Common myeloid progenitor, CD34-positive (primary cell): ENCODE measurements at regions not wholly inside any gene's neighbourhood (a gene's known extent, or its start where the extent isn't known, plus 50 kb on each side); places are given as distances from the start of the nearest gene placed in this dataset.
A peak's percentile ranks its signal among the peaks of the same experiment; 100 is the strongest.

Experiments used
- CTCF ChIA-PET: fragments of 350-600 bp; sonication (Branson Sonifier 250); formaldehyde crosslinking; loops from one replicate; lab custom pipeline; 2021; ENCODE audit warnings: antibody characterized with exemption; lab: Charles Lee
- POLR2A ChIA-PET: fragments of 350-600 bp; sonication (Branson Sonifier 250); formaldehyde crosslinking; loops from one replicate; lab custom pipeline; 2021; ENCODE audit warnings: antibody characterized with exemption; lab: Charles Lee
- DNase-seq, 3 donors: peaks; one replicate each; pipeline versions ENCODE4 v3.0.0 to v3.0.0-alpha.2; 2013
- H3K27ac ChIP-seq, 2 experiments: 1 replicate in 1 of 2; 2 replicates in 1 of 2; pipeline ENCODE4 v1.7.0; 2013; ENCODE audit warnings: inconsistent platforms in 2 of 2, low read length in 2 of 2, mild to moderate bottlenecking in 2 of 2, low read depth in 1 of 2, moderate library complexity in 1 of 2; ENCODE audit not compliant: severe bottlenecking in 2 of 2, insufficient read depth in 1 of 2, poor library complexity in 1 of 2
- H3K27me3 ChIP-seq, 5 experiments: replicated peaks in 2 of 5; 1 replicate in 3 of 5; 2 replicates in 2 of 5; pipeline versions ENCODE4 v1.6.1 to v1.7.0; 2013; ENCODE audit warnings: low read length in 4 of 5, mild to moderate bottlenecking in 2 of 5, moderate library complexity in 2 of 5, inconsistent platforms in 1 of 5; ENCODE audit not compliant: insufficient read depth in 5 of 5, control insufficient read depth in 4 of 5
- H3K36me3 ChIP-seq, 4 experiments: 1 replicate in 2 of 4; 2 replicates in 2 of 4; pipeline versions ENCODE4 v1.6.1 to v1.7.0; 2013; ENCODE audit warnings: low read length in 3 of 4, control low read depth in 1 of 4, mild to moderate bottlenecking in 1 of 4; ENCODE audit not compliant: control insufficient read depth in 4 of 4, insufficient read depth in 4 of 4
- H3K4me1 ChIP-seq, 4 experiments: 1 replicate in 3 of 4; 2 replicates in 1 of 4; pipeline versions ENCODE4 v1.6.1 to v1.7.1; 2013; ENCODE audit warnings: low read length in 3 of 4, mild to moderate bottlenecking in 3 of 4, control low read depth in 1 of 4, inconsistent platforms in 1 of 4, moderate library complexity in 1 of 4; ENCODE audit not compliant: control insufficient read depth in 4 of 4, insufficient read depth in 4 of 4; ENCODE audit errors: control extremely low read depth in 1 of 4
- H3K4me3 ChIP-seq, 7 experiments: 1 replicate in 4 of 7; 2 replicates in 3 of 7; pipeline versions ENCODE4 v1.5.1 to v1.7.0; 2013; ENCODE audit warnings: mild to moderate bottlenecking in 7 of 7, low read length in 6 of 7, moderate library complexity in 6 of 7, inconsistent platforms in 2 of 7, low read depth in 2 of 7, control low read depth in 1 of 7; ENCODE audit not compliant: insufficient read depth in 4 of 7, control insufficient read depth in 1 of 7; ENCODE audit errors: extremely low read depth in 1 of 7
- H3K9me3 ChIP-seq, 5 experiments: 1 replicate in 4 of 5; 2 replicates in 1 of 5; pipeline versions ENCODE4 v1.6.1 to v1.7.1; 2013; ENCODE audit warnings: low read length in 4 of 5, mild to moderate bottlenecking in 2 of 5, inconsistent platforms in 1 of 5, low read depth in 1 of 5, moderate library complexity in 1 of 5; ENCODE audit not compliant: control insufficient read depth in 4 of 5, insufficient read depth in 2 of 5; ENCODE audit errors: control extremely low read depth in 1 of 5
- WGBS: methylation state at CpG from one replicate; pipeline ENCODE4 v1.1.5; 2013; ENCODE audit not compliant: insufficient coverage; 5-methylcytosine and 5-hydroxymethylcytosine counted together

DNA sequence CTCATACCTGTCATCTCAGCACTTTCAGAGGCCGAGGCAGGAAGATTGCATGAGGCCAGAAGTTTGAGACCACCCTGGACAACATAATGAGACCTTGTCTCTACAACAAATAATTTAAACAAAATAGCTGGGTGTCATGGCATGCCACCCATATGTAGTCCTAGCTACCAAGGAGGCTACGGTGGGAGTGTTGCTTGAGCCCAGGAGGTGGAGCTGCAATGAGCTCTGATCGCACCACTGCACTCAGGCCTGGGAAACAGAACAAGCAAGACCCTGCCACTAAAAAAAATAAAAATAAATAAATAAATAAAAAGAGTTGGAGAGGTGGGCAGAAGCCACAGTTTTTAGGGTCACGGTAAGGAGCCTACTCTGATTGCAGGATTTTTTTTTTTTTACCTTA lies 136.0 kb downstream of the TANC2 start:
- Histone ChIP-seq H3K9me3 (no peaks in the 10 kb centered on the region), H3K4me3 (no peak overlapping the region), H3K27me3 (no peaks in the 10 kb centered on the region), H3K4me1 (no peaks in the 10 kb centered on the region), H3K27ac (no peak overlapping the region), H3K36me3 (no peaks in the 10 kb centered on the region)
- 100% methylated on average over 1 of the region's 4 CpGs for WGBS
- DNase-seq: no peak
- ChIA-PET CTCF (interaction anchor here (1.2 to 1.3 kb wide), 2 partner anchors 11 to 13 kb away, joined by 3 to 4 read pairs; no protein-coding TSS in a partner anchor), POLR2A (no interaction called here)

DNA sequence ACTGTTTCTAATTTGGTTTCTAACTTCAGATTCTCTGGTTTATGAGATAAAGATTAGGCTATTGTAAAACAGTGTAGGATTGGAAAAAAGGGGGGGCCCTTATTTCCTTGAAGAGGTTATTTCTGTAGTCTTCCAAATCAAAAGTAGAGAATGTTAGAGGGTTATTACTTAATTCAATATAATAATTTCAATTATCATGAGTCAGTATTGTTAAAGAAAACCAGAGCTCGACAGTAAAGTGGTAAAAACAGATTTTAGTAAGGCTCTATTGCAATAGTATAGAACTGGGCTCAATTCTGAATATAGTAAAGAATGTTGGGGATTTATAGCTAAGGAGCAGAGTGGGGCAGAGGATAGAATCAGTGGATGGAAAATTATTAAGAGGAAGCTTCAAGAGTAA lies 140.0 kb downstream of the TANC2 start:
- ChIA-PET CTCF (interaction anchor here (0.6 kb wide), 1 partner anchor 486 kb away, joined by 3 read pairs; no protein-coding TSS in a partner anchor), POLR2A (no interaction called here)
- no CpG with 5 or more reads among the region's 1 CpG for WGBS
- H3K27ac ChIP-seq: no peak overlapping the region
- DNase-seq: no peak
- no peaks in the 10 kb centered on the region for H3K4me1 ChIP-seq
- H3K4me3 ChIP-seq: no peak overlapping the region
- no peaks in the 10 kb centered on the region for H3K36me3 ChIP-seq
- H3K9me3 ChIP-seq: no peaks in the 10 kb centered on the region
- no peaks in the 10 kb centered on the region for H3K27me3 ChIP-seq

DNA sequence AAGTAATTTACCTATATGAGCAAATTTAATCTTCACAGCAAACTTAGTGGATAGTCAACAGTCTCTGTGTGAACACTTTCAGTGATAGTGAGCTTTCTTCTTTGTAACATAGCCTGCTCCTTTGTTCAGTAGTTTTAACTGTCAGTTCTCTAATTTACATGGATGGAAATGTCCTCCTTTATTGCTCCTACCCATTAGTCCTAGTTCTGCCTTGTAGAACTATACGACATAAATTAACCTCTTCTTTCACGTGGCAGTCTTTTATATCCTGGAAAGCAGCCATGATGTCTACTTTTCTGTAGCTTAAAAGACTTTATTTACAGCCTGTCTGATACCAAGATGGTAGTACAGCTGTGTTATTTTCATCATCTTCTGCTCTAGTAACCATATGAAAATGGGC lies 143.6 kb downstream of the TANC2 start:
- ChIA-PET POLR2A (no interaction called here), CTCF (no interaction called here)
- Histone ChIP-seq H3K36me3 (no peaks in the 10 kb centered on the region), H3K27me3 (no peaks in the 10 kb centered on the region), H3K4me3 (no peak overlapping the region), H3K9me3 (no peaks in the 10 kb centered on the region), H3K27ac (no peak overlapping the region), H3K4me1 (no peaks in the 10 kb centered on the region)
- DNase-seq: no peak
- WGBS: 100% methylated on average over 2 of the region's 2 CpGs

DNA sequence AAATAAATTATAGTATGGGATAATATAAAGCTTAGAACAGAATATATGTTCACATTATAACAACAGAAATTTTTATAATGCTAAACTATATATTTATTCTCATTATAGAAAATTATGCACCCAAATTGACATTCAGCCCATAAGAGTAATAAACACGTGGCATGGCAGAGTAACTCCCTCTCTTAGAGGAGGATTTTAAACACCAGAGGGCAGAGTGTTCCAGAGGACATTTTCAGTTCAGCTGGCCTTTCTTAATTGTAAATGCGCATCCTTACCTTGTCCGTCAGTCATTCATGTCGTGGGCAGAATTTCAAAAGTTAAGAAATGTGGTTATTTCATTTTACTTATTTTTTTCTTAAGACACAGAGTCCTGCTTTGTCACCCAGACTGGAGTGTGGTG lies 147.1 kb downstream of the TANC2 start:
- DNase-seq: peak in 2 of 3 donors; percentile 34 to 35
- Histone ChIP-seq H3K27ac (no peak overlapping the region), H3K9me3 (no peaks in the 10 kb centered on the region), H3K4me3 (no peak overlapping the region), H3K4me1 (no peaks in the 10 kb centered on the region), H3K27me3 (no peaks in the 10 kb centered on the region), H3K36me3 (no peaks in the 10 kb centered on the region)
- POLR2A ChIA-PET: no interaction called here
- CTCF ChIA-PET: interaction anchor here (0.9 to 3.1 kb wide), 5 partner anchors 9 to 294 kb away, joined by 3 to 11 read pairs (median 4); no protein-coding TSS in a partner anchor
- 92% methylated on average over 2 of the region's 4 CpGs for WGBS

DNA sequence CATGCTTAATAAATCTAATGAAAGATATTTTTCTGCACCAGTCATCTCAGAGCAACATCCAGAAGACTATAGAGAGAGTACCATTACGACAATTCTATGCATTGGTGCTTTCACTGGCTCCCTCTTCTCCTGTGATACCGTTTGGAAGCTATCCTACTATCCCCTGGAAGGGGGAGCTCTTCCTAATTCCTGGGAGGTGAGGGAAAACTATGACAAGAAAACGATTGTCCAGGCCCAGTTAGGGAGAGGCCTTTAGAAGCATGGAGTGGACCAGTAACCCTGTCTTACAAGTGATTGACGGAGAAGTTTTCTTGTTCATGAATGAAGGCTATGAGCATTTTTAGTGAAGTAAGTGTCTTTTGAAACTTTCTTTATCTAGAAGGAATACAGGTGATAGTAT lies 150.2 kb downstream of the TANC2 start:
- ChIA-PET POLR2A (no interaction called here), CTCF (interaction anchor here (1.3 kb wide), 1 partner anchor 14 kb away, joined by 3 read pairs; no protein-coding TSS in a partner anchor)
- 93% methylated on average over 4 of the region's 4 CpGs for WGBS
- H3K4me3 ChIP-seq: no peak overlapping the region
- no peaks in the 10 kb centered on the region for H3K27me3 ChIP-seq
- no peaks in the 10 kb centered on the region for H3K9me3 ChIP-seq
- H3K27ac ChIP-seq: no peak overlapping the region
- H3K36me3 ChIP-seq: no peaks in the 10 kb centered on the region
- H3K4me1 ChIP-seq: no peaks in the 10 kb centered on the region
- no peak for DNase-seq

DNA sequence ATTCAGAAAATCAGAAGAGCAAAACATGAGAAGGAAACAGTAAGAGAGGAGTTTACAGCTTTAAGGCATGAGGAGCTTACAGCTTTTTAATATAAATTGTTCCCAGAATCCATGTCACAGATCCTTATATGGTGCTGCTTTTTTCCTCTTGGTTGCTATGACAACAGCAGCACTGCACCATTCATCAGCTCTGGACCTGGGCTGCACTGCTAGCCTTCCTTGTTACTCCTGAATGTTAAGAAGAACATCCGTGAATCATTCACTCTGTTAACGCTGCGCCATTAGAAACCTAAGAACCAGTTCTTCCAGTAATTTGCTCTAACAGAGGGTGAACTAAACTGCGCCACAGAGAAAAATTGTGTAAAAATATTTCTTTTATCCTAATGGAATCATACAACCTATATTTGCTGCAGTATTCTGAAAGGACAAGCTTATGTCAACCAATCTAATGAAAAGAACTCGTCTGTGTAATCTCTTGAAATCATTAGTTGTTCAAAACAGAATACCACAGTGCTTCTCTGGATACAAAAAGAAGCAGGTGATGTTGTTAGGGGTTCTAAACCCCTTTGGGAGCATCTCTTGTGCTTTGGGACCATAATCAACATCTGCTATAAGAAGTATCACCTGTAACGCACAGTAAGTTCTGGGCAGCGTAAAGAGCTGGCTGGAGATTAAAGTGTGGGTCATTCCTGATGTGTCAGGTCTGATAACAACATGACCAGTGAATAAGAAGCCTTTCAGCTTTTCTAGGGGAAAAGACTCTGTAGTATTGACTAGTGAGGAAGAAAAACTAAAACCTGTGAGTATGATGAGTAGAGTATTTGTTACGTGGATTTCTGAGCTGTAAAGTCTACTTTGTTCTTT lies 151.2 kb downstream of the TANC2 start:
- Histone ChIP-seq H3K27me3 (no peaks in the 10 kb centered on the region), H3K27ac (no peak overlapping the region), H3K4me1 (no peaks in the 10 kb centered on the region), H3K36me3 (no peaks in the 10 kb centered on the region), H3K9me3 (no peaks in the 10 kb centered on the region), H3K4me3 (no peak overlapping the region)
- DNase-seq: no peak
- 96% methylated on average over 4 of the region's 8 CpGs for WGBS
- CTCF ChIA-PET: no interaction called here
- POLR2A ChIA-PET: no interaction called here

DNA sequence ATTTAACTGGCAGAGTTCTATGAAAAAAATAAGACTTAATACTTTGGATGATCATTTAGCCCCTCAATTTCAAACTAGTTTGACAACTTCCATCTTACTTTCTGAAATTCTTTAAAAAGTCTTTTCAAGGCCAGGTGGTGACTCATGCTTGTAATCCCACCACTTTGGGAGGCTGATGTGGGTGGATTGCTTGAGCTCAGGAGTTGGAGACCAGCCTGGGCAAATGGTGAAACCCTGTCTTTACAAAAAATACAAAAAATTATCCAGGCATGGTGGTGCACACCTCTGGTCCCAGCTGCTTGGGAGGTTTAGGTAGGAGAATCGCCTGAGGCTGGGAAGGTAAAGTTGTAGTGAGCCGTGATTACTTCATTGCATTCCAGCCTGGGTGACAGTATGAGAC lies 154.4 kb downstream of the TANC2 start:
- Histone ChIP-seq H3K27me3 (no peaks in the 10 kb centered on the region), H3K9me3 (no peaks in the 10 kb centered on the region), H3K4me3 (no peak overlapping the region), H3K36me3 (no peaks in the 10 kb centered on the region), H3K27ac (no peak overlapping the region), H3K4me1 (no peaks in the 10 kb centered on the region)
- CTCF ChIA-PET: no interaction called here
- no CpG with 5 or more reads among the region's 2 CpGs for WGBS
- DNase-seq: no peak
- POLR2A ChIA-PET: no interaction called here
